DND-41 (cell line): ENCODE measurements at regions not wholly inside any gene's neighbourhood (a gene's known extent, or its start where the extent isn't known, plus 50 kb on each side); places are given as distances from the start of the nearest gene placed in this dataset.

Experiments
- ATAC-seq: fragments of 200-7000 bp; cut with Tn5 transposase; 3 replicates; pipeline ENCODE4 v1.9.1; 2021; ENCODE audit warnings: low read depth; ENCODE audit not compliant: insufficient read depth
- DNase-seq: peaks from one replicate; pipeline ENCODE4 v3.0.0-alpha.2; 2020
- H2AFZ ChIP-seq: 2 replicates; pipeline ENCODE4 v1.6.0; 2012; ENCODE audit warnings: low read depth, low read length
- H3K27ac ChIP-seq: 2 replicates; pipeline ENCODE4 v1.5.1; 2012; ENCODE audit warnings: low read length, inconsistent platforms
- H3K27me3 ChIP-seq: fragments of 200-600 bp; sonication (generic); 2 replicates; pipeline ENCODE4 v1.6.0; 2012; ENCODE audit warnings: low read length, mild to moderate bottlenecking, inconsistent platforms; ENCODE audit not compliant: insufficient read depth, poor library complexity
- H3K36me3 ChIP-seq: 2 replicates; pipeline ENCODE4 v1.5.1; 2012; ENCODE audit warnings: low read length, inconsistent platforms; ENCODE audit not compliant: insufficient read depth
- H3K4me1 ChIP-seq: 2 replicates; pipeline ENCODE4 v1.5.1; 2012; ENCODE audit warnings: mild to moderate bottlenecking, low read length; ENCODE audit not compliant: insufficient read depth
- H3K4me2 ChIP-seq: 2 replicates; pipeline ENCODE4 v1.6.0; 2012; ENCODE audit warnings: mild to moderate bottlenecking, moderate library complexity, low read length, inconsistent platforms; ENCODE audit not compliant: insufficient read depth
- H3K4me3 ChIP-seq, 2 experiments: fragments of 200-600 bp in 1 of 2; shearing (Covaris generic) in 1 of 2; 2 replicates each; pipeline ENCODE4 v1.5.1; 2012 to 2016; ENCODE audit warnings: inconsistent platforms in 2 of 2, low read length in 2 of 2, mild to moderate bottlenecking in 2 of 2, low read depth in 1 of 2, moderate library complexity in 1 of 2
- H3K79me2 ChIP-seq: 2 replicates; pipeline ENCODE4 v1.6.0; 2012; ENCODE audit warnings: low read length, inconsistent platforms; ENCODE audit not compliant: insufficient read depth
- H3K9ac ChIP-seq: 2 replicates; pipeline ENCODE4 v1.6.0; 2012; ENCODE audit warnings: low read depth, mild to moderate bottlenecking, inconsistent platforms, low read length, moderate library complexity
- H3K9me3 ChIP-seq: 2 replicates; pipeline ENCODE4 v1.5.1; 2012; ENCODE audit warnings: low read length, moderate library complexity, mild to moderate bottlenecking, inconsistent platforms; ENCODE audit not compliant: insufficient read depth, severe bottlenecking
- H4K20me1 ChIP-seq: 2 replicates; pipeline ENCODE4 v1.6.0; 2012; ENCODE audit warnings: low read length; ENCODE audit not compliant: insufficient read depth
- EZH2 ChIP-seq: IDR thresholded peaks from 3 replicates; pipeline ENCODE4 v1.6.1; 2012; ENCODE audit warnings: borderline replicate concordance, low read depth, mild to moderate bottlenecking, moderate library complexity, low read length, inconsistent platforms; ENCODE audit not compliant: severe bottlenecking
- TF ChIP-seq, protein P1 (sequence below): IDR thresholded peaks from 2 replicates; pipeline ENCODE4 v1.5.1; 2012; ENCODE audit warnings: borderline replicate concordance, low read length, moderate library complexity, mild to moderate bottlenecking; ENCODE audit not compliant: poor library complexity, severe bottlenecking; ENCODE audit errors: extremely low read depth

DNA sequence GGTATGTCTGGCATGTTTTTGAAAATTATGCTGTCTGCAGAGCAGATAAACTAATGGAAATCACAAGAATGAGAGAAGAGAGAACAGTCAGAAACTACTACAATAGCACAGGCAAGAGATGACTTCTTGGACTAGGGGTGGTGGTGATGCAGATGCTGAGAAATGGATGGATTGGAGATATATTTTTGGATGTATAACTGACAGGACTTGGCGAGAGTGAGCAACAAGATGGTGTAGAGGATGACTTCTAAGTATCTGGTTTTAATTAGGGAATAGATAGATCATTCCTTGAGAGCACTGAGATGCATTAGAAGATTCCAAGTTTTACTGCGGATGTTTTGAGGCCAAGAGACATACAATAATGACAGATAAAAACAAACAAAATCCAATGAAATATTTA is 328.2 kb downstream of the PID1 start:
- Histone ChIP-seq H3K9ac (no peak overlapping the region), H3K79me2 (no peaks in the 10 kb centered on the region), H3K27me3 (no peaks in the 10 kb centered on the region), H3K4me1 (no peaks in the 10 kb centered on the region), H3K27ac (no peak overlapping the region), H4K20me1 (no peaks in the 10 kb centered on the region), H3K36me3 (no peaks in the 10 kb centered on the region), H2AFZ (no peak overlapping the region), H3K4me2 (no peak overlapping the region), H3K4me3 (no peak overlapping the region), H3K9me3 (no peaks in the 10 kb centered on the region)
- TF ChIP-seq, protein P1, sequence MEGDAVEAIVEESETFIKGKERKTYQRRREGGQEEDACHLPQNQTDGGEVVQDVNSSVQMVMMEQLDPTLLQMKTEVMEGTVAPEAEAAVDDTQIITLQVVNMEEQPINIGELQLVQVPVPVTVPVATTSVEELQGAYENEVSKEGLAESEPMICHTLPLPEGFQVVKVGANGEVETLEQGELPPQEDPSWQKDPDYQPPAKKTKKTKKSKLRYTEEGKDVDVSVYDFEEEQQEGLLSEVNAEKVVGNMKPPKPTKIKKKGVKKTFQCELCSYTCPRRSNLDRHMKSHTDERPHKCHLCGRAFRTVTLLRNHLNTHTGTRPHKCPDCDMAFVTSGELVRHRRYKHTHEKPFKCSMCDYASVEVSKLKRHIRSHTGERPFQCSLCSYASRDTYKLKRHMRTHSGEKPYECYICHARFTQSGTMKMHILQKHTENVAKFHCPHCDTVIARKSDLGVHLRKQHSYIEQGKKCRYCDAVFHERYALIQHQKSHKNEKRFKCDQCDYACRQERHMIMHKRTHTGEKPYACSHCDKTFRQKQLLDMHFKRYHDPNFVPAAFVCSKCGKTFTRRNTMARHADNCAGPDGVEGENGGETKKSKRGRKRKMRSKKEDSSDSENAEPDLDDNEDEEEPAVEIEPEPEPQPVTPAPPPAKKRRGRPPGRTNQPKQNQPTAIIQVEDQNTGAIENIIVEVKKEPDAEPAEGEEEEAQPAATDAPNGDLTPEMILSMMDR = no peak
- TF ChIP-seq EZH2 = no peak
- ATAC-seq = no peak
- no peak for DNase-seq

DNA sequence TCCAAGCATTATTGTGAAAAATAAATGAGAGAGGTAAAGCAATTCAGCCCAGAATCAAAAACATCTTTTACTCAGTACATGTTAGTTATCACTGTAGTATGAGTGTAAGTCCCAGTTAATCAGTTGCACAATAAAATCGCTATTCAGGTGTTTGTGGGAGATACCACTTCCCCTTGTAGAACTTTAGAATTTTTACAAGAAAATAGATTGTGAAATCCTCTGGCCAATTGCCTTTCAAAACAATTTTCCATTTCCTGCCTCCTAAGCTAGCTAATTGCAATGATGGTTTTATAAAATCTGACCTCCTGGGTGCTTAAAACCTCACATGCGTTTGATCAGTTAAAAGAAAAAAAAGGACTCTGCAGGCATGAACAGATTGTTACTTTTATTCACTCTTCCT is 332.5 kb downstream of the PID1 start:
- ATAC-seq (no peak), DNase-seq (no peak)
- H3K27me3 ChIP-seq = no peaks in the 10 kb centered on the region
- H2AFZ ChIP-seq = no peak overlapping the region
- H3K4me1 ChIP-seq = no peaks in the 10 kb centered on the region
- TF ChIP-seq EZH2 = no peak
- TF ChIP-seq, protein P1 = no peak
- H3K9ac ChIP-seq = no peak overlapping the region
- H3K27ac ChIP-seq = no peak overlapping the region
- H4K20me1 ChIP-seq = no peaks in the 10 kb centered on the region
- no peak overlapping the region for H3K4me3 ChIP-seq
- H3K4me2 ChIP-seq = no peak overlapping the region
- no peaks in the 10 kb centered on the region for H3K9me3 ChIP-seq
- no peaks in the 10 kb centered on the region for H3K36me3 ChIP-seq
- no peaks in the 10 kb centered on the region for H3K79me2 ChIP-seq

DNA sequence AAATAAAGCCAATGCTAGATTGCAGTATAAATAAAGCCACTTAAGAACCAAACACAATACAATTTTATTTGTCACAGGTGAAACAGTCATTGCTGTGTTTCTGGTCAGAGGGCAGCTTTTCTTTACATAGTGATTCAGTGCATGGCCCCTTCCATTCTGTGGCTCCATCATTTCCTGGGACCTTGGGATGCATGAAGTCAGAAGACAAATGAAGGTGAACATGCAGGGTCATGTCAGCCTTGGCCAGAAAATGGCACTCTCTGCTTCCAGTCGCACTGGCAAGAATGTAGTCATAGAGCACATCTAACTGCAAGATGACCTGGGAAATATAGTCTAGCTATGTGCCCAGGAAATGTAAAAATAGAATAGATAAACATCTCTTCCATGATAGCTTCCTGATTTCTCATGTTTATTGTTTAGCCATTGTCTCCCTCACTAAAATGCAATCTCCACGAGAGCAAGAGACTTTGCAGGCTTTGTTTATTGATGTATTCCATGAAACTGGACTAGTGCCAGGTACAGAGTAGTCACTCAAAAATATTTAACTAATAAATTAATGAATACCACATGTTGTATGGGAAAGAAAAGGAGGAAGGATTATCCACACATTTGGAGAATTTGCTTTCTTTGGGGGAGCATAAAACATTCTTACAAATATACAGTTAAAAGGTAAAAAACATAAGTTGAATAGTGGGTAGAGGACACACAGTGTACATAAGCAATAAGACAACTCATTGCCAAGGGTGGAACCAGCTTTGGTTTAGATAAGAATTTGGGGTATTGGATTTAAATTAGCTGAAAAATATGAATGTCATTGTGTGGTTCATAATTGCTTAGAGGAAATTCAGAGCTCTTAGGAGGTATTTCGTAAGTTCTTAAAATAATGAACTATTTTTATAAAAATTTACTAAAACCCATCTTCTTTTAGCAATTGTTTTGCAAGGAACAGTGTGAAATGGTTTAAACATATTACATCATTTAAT is 343.8 kb downstream of the PID1 start:
- ATAC-seq = no peak

More for the DNA sequence above, 343.8 kb downstream of the PID1 start:
- DNase-seq = no peak
- H3K36me3 ChIP-seq = no peaks in the 10 kb centered on the region
- no peak overlapping the region for H2AFZ ChIP-seq
- H3K4me3 ChIP-seq = no peak overlapping the region
- no peak for TF ChIP-seq EZH2
- TF ChIP-seq, protein P1 = no peak
- no peak overlapping the region for H3K4me2 ChIP-seq
- H3K27ac ChIP-seq = no peak overlapping the region
- no peaks in the 10 kb centered on the region for H3K9me3 ChIP-seq
- no peaks in the 10 kb centered on the region for H4K20me1 ChIP-seq
- no peaks in the 10 kb centered on the region for H3K79me2 ChIP-seq
- no peak overlapping the region for H3K9ac ChIP-seq
- no peaks in the 10 kb centered on the region for H3K27me3 ChIP-seq
- no peaks in the 10 kb centered on the region for H3K4me1 ChIP-seq
